Stimulated activated CD8-positive, alpha-beta memory T cell treated with anti-CD3 and anti-CD28 coated beads, Interleukin-12 subunit alpha, Interleukin-12 subunit beta, amount 100 ng/mL, for 1 hour (primary cell): ENCODE measurements at regions not wholly inside any gene's neighbourhood (a gene's known extent, or its start where the extent isn't known, plus 50 kb on each side); places are given as distances from the start of the nearest gene placed in this dataset.

Experiments
- DNase-seq: peaks from one replicate; pipeline ENCODE4 v3.0.0-alpha.2; 2020; ENCODE audit warnings: low read depth

- no peak for DNase-seq
Measured at GRCh38 chr16:85327731-85328675, 215.7 kb upstream of the CIBAR2 start.

- no peak for DNase-seq
Measured at GRCh38 chr16:85328676-85329058, 216.4 kb upstream of the CIBAR2 start.

GRCh38 chr16:85329059-85329812, 217.0 kb upstream of the CIBAR2 start:
- DNase-seq, result no peak

GRCh38 chr16:85330006-85330693, 217.9 kb upstream of the CIBAR2 start:
- no peak for DNase-seq

GRCh38 chr16:85330694-85331188, 218.5 kb upstream of the CIBAR2 start:
- no peak for DNase-seq

GRCh38 chr16:85331688-85332087, 219.4 kb upstream of the CIBAR2 start:
- no peak for DNase-seq

GRCh38 chr16:85332175-85332574, 219.9 kb upstream of the CIBAR2 start:
- DNase-seq, result no peak

- DNase-seq, result no peak
Measured at GRCh38 chr16:85333337-85333736, 221.1 kb upstream of the CIBAR2 start.

GRCh38 chr16:85333744-85334640, 221.7 kb upstream of the CIBAR2 start:
- DNase-seq, result no peak

GRCh38 chr16:85334718-85335583, 222.7 kb upstream of the CIBAR2 start:
- no peak for DNase-seq

GRCh38 chr16:85335584-85336491, 223.6 kb upstream of the CIBAR2 start:
- no peak for DNase-seq

- no peak for DNase-seq
Measured at GRCh38 chr16:85337910-85338637, 225.8 kb upstream of the CIBAR2 start.

GRCh38 chr16:85338638-85338982, 226.3 kb upstream of the CIBAR2 start:
- DNase-seq, result no peak

GRCh38 chr16:85338989-85339685, 226.9 kb upstream of the CIBAR2 start:
- no peak for DNase-seq

- DNase-seq, result no peak
Measured at GRCh38 chr16:85341972-85342695, 229.9 kb upstream of the CIBAR2 start.

GRCh38 chr16:85344502-85345128, 232.3 kb upstream of the CIBAR2 start:
- no peak for DNase-seq

- no peak for DNase-seq
Measured at GRCh38 chr16:85345129-85345639, 232.9 kb upstream of the CIBAR2 start.
